ENCODE measurements at regions not wholly inside any gene's neighbourhood (a gene's known extent, or its start where the extent isn't known, plus 50 kb on each side); places are given as distances from the start of the nearest gene placed in this dataset.

DNA sequence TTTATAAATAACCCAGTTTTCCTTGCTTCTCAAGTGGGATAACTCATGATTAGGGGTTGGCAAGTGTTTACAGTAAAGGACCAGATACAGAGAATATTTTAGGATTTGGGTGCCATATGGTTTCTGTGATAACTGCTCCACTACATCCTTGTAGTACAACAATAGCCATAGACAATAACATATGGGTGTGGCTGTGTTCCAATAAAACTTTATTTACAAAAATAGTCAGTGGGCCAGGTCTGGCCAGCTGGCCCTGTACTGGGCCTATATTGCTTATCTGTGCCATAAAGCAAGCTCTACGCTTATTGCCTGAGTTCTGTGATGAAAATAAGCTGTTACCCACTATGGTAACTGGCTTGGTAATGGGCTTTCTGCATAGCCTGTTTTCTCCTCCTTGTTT is 386.5 kb upstream of the RBFOX1 start:
- no peaks in the 10 kb centered on the region for H3K36me3 ChIP-seq
- peaks cover 0 to 42% (median 8%) of the 10 kb centered on the region in 8 donors for H3K9me3 ChIP-seq
- TF ChIP-seq POLR2A (IDR thresholded peaks at IDR 0.05), result no peak
- TF ChIP-seq, protein P1, sequence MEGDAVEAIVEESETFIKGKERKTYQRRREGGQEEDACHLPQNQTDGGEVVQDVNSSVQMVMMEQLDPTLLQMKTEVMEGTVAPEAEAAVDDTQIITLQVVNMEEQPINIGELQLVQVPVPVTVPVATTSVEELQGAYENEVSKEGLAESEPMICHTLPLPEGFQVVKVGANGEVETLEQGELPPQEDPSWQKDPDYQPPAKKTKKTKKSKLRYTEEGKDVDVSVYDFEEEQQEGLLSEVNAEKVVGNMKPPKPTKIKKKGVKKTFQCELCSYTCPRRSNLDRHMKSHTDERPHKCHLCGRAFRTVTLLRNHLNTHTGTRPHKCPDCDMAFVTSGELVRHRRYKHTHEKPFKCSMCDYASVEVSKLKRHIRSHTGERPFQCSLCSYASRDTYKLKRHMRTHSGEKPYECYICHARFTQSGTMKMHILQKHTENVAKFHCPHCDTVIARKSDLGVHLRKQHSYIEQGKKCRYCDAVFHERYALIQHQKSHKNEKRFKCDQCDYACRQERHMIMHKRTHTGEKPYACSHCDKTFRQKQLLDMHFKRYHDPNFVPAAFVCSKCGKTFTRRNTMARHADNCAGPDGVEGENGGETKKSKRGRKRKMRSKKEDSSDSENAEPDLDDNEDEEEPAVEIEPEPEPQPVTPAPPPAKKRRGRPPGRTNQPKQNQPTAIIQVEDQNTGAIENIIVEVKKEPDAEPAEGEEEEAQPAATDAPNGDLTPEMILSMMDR (IDR thresholded peaks at IDR 0.05 in 8 of 11, conservative IDR thresholded peaks at IDR 0.05 in 3 of 11), result no peak
- no peak for TF ChIP-seq POLR2AphosphoS5 (IDR thresholded peaks at IDR 0.05)
- no peaks in the 10 kb centered on the region for H3K4me1 ChIP-seq
- no peaks in the 10 kb centered on the region for H3K27me3 ChIP-seq (replicated peaks in 1 of 7)
- 67 to 95% (median 90%) methylated on average over 1 of the region's 1 CpG for WGBS, 5 donors
- no peak overlapping the region for H3K27ac ChIP-seq
- no peak overlapping the region for H3K4me3 ChIP-seq
- no peak for DNase-seq
- intact Hi-C loops (cut with DNase I; ENCODE audit: low total_unique reads), result no loop called here

DNA sequence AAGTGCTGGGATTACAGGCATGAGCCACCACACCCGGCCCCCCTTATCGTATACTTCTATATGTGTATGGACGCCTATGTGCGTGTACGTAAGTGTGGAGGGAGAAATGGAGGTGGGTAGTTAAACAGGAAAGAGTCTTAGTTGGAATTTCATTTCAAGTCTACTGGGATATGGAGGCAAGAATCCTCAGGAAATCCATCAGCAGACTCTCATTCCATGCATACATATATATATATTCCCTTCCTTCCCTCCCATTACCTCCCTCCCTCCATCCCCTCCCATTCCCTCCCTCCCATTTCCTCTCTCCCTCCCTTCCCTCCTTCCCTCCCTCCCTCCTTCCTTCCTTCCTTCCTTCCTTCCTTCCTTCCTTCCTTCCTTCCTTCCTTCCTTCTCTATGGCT is 391.7 kb upstream of the RBFOX1 start:
- TF ChIP-seq POLR2A (IDR thresholded peaks at IDR 0.05) (no peak), POLR2AphosphoS5 (IDR thresholded peaks at IDR 0.05) (no peak)
- TF ChIP-seq, protein P1 (IDR thresholded peaks at IDR 0.05 in 8 of 11, conservative IDR thresholded peaks at IDR 0.05 in 3 of 11), result no peak
- no peak overlapping the region for H3K27ac ChIP-seq
- WGBS, 5 donors, result 92 to 99% (median 96%) methylated on average over 5 of the region's 5 CpGs
- intact Hi-C loops (cut with DNase I; ENCODE audit: low total_unique reads), result no loop called here
- no peaks in the 10 kb centered on the region for H3K27me3 ChIP-seq (replicated peaks in 1 of 7)
- no peaks in the 10 kb centered on the region for H3K36me3 ChIP-seq
- H3K9me3 ChIP-seq, result peaks cover 0 to 27% (median 4%) of the 10 kb centered on the region in 8 donors
- no peak overlapping the region for H3K4me3 ChIP-seq
- H3K4me1 ChIP-seq, result no peaks in the 10 kb centered on the region
- DNase-seq, result no peak

GRCh38 chr16:6937641-6938040 is 395.0 kb upstream of the RBFOX1 start:
- intact Hi-C loops (cut with DNase I; ENCODE audit: low total_unique reads), result no loop called here
- Histone ChIP-seq H3K36me3 (no peaks in the 10 kb centered on the region), H3K27ac (no peak overlapping the region), H3K27me3 (replicated peaks in 1 of 7) (no peaks in the 10 kb centered on the region), H3K4me3 (no peak overlapping the region), H3K9me3 (peaks cover 0 to 8% (median 0%) of the 10 kb centered on the region in 8 donors), H3K4me1 (no peaks in the 10 kb centered on the region)
- TF ChIP-seq POLR2AphosphoS5 (IDR thresholded peaks at IDR 0.05) (no peak), POLR2A (IDR thresholded peaks at IDR 0.05) (no peak)
- TF ChIP-seq, protein P1 (IDR thresholded peaks at IDR 0.05 in 8 of 11, conservative IDR thresholded peaks at IDR 0.05 in 3 of 11), result no peak
- no peak for DNase-seq
- 78 to 90% (median 85%) methylated on average over 5 of the region's 5 CpGs for WGBS, 5 donors

DNA sequence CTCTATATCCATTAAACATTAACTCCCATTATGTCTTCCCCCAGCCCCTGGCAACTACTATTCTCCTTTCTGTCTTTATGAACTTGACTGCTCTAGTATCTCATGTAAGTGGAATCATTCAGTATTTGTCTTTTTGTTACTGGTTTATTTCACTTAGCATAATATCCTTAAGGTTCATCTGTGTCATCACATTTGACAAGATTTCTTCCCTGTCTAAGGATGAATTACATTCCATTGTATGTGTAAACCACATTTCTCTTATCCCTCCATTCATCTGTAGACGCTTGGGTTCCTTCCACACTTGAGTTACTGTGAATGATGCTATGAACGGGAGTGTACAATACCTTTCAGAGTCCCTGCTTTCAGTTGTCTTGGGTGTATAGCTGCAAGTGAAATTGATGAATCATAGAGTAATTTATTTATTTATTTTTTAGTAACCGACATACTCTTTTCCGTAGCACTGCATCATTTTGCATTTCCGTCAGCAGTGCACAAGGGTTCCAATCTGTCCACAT is 399.7 kb upstream of the RBFOX1 start:
- Histone ChIP-seq H3K4me3 (no peak overlapping the region), H3K4me1 (no peaks in the 10 kb centered on the region), H3K27ac (no peak overlapping the region), H3K36me3 (no peaks in the 10 kb centered on the region), H3K9me3 (peaks cover 0 to 12% (median 9%) of the 10 kb centered on the region in 8 donors), H3K27me3 (replicated peaks in 1 of 7) (no peaks in the 10 kb centered on the region)
- TF ChIP-seq POLR2A (IDR thresholded peaks at IDR 0.05), result no peak
- TF ChIP-seq POLR2AphosphoS5 (IDR thresholded peaks at IDR 0.05), result no peak
- TF ChIP-seq, protein P1 (IDR thresholded peaks at IDR 0.05 in 8 of 11, conservative IDR thresholded peaks at IDR 0.05 in 3 of 11), result no peak
- intact Hi-C loops (cut with DNase I; ENCODE audit: low total_unique reads), result no loop called here
- no peak for DNase-seq
- WGBS, 5 donors, result 80 to 89% (median 86%) methylated on average over 5 of the region's 5 CpGs
